SK-N-SH treated with all-trans-retinoic acid at 6 μM for 48 hours (cell line): ENCODE measurements at regions not wholly inside any gene's neighbourhood (a gene's known extent, or its start where the extent isn't known, plus 50 kb on each side); places are given as distances from the start of the nearest gene placed in this dataset.
"Not testable (repeated sequence)": the region's sequence is repeated elsewhere in the genome, so short reads cannot be mapped to it uniquely, and the experiment has no call there.

Source experiments
- ATAC-seq: fragments of 200-7000 bp; cut with Tn5 transposase; 3 replicates; pipeline ENCODE4 v1.9.1; 2020; ENCODE audit warnings: mild to moderate bottlenecking, moderate library complexity
- CSDC2 ChIP-seq: fragments of 250-450 bp; sonication (Bioruptor Pico); IDR thresholded peaks from 2 replicates; pipeline ENCODE4 v1.5.0; 2020; ENCODE audit warnings: mild to moderate bottlenecking, moderate library complexity
- ESRRG ChIP-seq: fragments of 250-450 bp; sonication (Bioruptor Pico); IDR thresholded peaks from 2 replicates; pipeline ENCODE4 v1.6.1; 2021; ENCODE audit warnings: mild to moderate bottlenecking
- GLIS3 ChIP-seq: fragments of 250-450 bp; sonication (Bioruptor Pico); IDR thresholded peaks from 2 replicates; pipeline ENCODE4 v1.5.0; 2020; ENCODE audit warnings: mild to moderate bottlenecking, moderate library complexity
- ISL1 ChIP-seq: fragments of 250-450 bp; sonication (Bioruptor Pico); IDR thresholded peaks from 2 replicates; pipeline ENCODE4 v2.1.2; 2022; ENCODE audit warnings: mild to moderate bottlenecking, moderate library complexity
- PPARA ChIP-seq: fragments of 250-450 bp; sonication (Bioruptor Pico); IDR thresholded peaks from 2 replicates; pipeline ENCODE4 v1.5.0; 2020; ENCODE audit warnings: mild to moderate bottlenecking, borderline replicate concordance
- RARB ChIP-seq: fragments of 250-450 bp; sonication (Bioruptor Pico); IDR thresholded peaks from 2 replicates; pipeline ENCODE4 v1.8.0; 2021; ENCODE audit warnings: mild to moderate bottlenecking, moderate library complexity
- SNAI2 ChIP-seq: fragments of 250-450 bp; sonication (Bioruptor Pico); IDR thresholded peaks from 2 replicates; pipeline ENCODE4 v1.5.0; 2020; ENCODE audit warnings: mild to moderate bottlenecking, moderate library complexity
- TCF4 ChIP-seq: fragments of 250-450 bp; sonication (Bioruptor Pico); IDR thresholded peaks from 2 replicates; pipeline ENCODE4 v1.8.0; 2021; ENCODE audit warnings: mild to moderate bottlenecking, moderate library complexity, borderline replicate concordance
- TOX ChIP-seq: fragments of 250-450 bp; sonication (Bioruptor Pico); IDR thresholded peaks from 2 replicates; pipeline ENCODE4 v1.8.0; 2021; ENCODE audit warnings: mild to moderate bottlenecking, moderate library complexity, borderline replicate concordance
- ZC3H10 ChIP-seq: fragments of 250-450 bp; sonication (Bioruptor Pico); IDR thresholded peaks from 2 replicates; pipeline ENCODE4 v1.5.1; 2021; ENCODE audit warnings: mild to moderate bottlenecking, moderate library complexity
- ZFP3 ChIP-seq: fragments of 250-450 bp; sonication (Bioruptor Pico); IDR thresholded peaks from 2 replicates; pipeline ENCODE4 v1.5.0; 2020; ENCODE audit warnings: mild to moderate bottlenecking, moderate library complexity
- ZFP30 ChIP-seq: fragments of 450-650 bp; formaldehyde crosslinking; IDR thresholded peaks from 2 replicates; pipeline ENCODE4 v1.5.0; 2022; ENCODE audit warnings: mild to moderate bottlenecking, moderate library complexity
- ZNF70 ChIP-seq: fragments of 450-650 bp; formaldehyde crosslinking; IDR thresholded peaks from 2 replicates; pipeline ENCODE4 v1.5.0; 2020; ENCODE audit warnings: mild to moderate bottlenecking, moderate library complexity
- TF ChIP-seq, protein P1 (sequence below): fragments of 250-450 bp; sonication (Bioruptor Pico); IDR thresholded peaks from 2 replicates; pipeline ENCODE4 v1.8.0; 2021; ENCODE audit warnings: low read depth, mild to moderate bottlenecking, moderate library complexity, borderline replicate concordance
- TF ChIP-seq, protein P2 (sequence below): fragments of 250-450 bp; sonication (Bioruptor Pico); IDR thresholded peaks from 2 replicates; pipeline ENCODE4 v1.5.0; 2020; ENCODE audit warnings: mild to moderate bottlenecking, moderate library complexity
- TF ChIP-seq, protein P3 (sequence below): fragments of 250-450 bp; sonication (Bioruptor Pico); IDR thresholded peaks from 2 replicates; pipeline ENCODE4 v1.5.1; 2020; ENCODE audit warnings: low read depth, mild to moderate bottlenecking, moderate library complexity

DNA sequence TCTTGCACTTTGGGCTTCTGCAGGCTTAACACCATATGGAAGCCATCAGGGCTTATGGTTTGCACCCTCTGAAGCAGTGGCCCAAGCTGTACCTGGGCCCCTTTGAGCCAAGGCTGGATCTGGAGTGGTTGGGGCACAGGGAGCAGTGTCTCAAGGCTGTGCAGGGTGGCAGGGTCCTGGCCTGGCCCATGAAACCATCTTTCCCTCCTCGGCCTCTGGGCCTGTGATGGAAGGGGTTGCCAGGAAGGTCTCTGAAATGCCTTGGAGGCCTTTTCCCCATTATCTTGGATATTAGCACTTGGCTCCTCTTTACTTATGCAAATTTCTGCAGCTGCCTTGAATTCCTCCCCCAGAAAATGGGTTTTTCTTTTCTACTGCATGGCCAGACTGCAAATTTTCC lies 134.7 kb upstream of the USP9X start:
- no peak for TF ChIP-seq ESRRG (CRISPR knock-in tag)
- TF ChIP-seq ZNF70: no peak
- no peak for TF ChIP-seq SNAI2 (CRISPR knock-in tag)
- TF ChIP-seq ZC3H10: no peak
- TF ChIP-seq ISL1 (CRISPR knock-in tag): no peak
- ATAC-seq: no peak

DNA sequence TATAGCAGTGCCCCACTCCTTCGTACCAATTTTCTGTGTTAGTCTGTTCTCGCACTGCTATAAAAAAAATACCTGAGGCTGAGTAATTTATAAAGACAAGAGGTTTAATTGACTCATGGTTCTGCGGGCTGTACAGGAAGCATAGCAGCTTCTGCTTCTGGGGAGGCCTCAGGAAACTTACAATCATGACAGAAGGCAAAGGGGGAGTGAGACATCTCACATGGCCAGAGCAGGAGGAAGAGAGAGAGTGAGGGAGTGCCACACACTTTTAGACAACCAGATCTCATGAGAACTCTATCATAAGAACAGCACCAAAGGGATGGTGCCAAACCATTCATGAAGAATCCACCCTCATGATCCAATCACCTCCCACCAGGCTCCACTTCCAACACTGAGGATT lies 133.8 kb upstream of the USP9X start:
- ATAC-seq: not testable (repeated sequence)

DNA sequence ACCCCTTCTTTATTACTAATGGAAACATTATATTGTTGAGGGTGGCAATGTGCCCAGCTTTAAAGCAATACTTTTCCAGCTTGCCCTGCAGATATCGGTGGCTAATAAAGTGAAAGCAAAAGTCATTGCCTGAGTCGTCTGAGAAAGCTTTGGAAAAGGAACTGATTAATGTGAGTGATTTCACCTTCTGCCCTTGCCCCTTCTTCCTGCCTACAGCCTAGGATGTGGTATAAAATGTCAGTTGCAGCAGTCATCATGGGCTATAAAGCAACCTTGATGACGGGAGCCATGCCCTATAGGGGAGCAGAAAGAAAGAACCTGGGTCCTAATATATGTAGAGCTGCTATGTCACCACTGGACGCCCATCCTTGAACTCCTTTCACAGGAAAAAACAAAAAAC lies 132.4 kb upstream of the USP9X start:
- peak; percentile 34 for ATAC-seq
- TF ChIP-seq ZFP30 (CRISPR knock-in tag) (no peak), ZC3H10 (no peak), RARB (CRISPR knock-in tag) (no peak), ZFP3 (CRISPR knock-in tag) (no peak), GLIS3 (CRISPR knock-in tag) (no peak), TCF4 (CRISPR knock-in tag) (no peak), ISL1 (CRISPR knock-in tag) (no peak), SNAI2 (CRISPR knock-in tag) (no peak), PPARA (CRISPR knock-in tag) (no peak), ZNF70 (no peak), ESRRG (CRISPR knock-in tag) (no peak), CSDC2 (CRISPR knock-in tag) (no peak), TOX (no peak)
- TF ChIP-seq, protein P1, sequence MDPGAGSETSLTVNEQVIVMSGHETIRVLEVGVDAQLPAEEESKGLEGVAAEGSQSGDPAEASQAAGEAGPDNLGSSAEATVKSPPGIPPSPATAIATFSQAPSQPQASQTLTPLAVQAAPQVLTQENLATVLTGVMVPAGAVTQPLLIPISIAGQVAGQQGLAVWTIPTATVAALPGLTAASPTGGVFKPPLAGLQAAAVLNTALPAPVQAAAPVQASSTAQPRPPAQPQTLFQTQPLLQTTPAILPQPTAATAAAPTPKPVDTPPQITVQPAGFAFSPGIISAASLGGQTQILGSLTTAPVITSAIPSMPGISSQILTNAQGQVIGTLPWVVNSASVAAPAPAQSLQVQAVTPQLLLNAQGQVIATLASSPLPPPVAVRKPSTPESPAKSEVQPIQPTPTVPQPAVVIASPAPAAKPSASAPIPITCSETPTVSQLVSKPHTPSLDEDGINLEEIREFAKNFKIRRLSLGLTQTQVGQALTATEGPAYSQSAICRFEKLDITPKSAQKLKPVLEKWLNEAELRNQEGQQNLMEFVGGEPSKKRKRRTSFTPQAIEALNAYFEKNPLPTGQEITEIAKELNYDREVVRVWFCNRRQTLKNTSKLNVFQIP (CRISPR knock-in tag): no peak
- TF ChIP-seq, protein P2, sequence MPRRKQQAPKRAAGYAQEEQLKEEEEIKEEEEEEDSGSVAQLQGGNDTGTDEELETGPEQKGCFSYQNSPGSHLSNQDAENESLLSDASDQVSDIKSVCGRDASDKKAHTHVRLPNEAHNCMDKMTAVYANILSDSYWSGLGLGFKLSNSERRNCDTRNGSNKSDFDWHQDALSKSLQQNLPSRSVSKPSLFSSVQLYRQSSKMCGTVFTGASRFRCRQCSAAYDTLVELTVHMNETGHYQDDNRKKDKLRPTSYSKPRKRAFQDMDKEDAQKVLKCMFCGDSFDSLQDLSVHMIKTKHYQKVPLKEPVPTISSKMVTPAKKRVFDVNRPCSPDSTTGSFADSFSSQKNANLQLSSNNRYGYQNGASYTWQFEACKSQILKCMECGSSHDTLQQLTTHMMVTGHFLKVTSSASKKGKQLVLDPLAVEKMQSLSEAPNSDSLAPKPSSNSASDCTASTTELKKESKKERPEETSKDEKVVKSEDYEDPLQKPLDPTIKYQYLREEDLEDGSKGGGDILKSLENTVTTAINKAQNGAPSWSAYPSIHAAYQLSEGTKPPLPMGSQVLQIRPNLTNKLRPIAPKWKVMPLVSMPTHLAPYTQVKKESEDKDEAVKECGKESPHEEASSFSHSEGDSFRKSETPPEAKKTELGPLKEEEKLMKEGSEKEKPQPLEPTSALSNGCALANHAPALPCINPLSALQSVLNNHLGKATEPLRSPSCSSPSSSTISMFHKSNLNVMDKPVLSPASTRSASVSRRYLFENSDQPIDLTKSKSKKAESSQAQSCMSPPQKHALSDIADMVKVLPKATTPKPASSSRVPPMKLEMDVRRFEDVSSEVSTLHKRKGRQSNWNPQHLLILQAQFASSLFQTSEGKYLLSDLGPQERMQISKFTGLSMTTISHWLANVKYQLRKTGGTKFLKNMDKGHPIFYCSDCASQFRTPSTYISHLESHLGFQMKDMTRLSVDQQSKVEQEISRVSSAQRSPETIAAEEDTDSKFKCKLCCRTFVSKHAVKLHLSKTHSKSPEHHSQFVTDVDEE: no peak
- TF ChIP-seq, protein P3, sequence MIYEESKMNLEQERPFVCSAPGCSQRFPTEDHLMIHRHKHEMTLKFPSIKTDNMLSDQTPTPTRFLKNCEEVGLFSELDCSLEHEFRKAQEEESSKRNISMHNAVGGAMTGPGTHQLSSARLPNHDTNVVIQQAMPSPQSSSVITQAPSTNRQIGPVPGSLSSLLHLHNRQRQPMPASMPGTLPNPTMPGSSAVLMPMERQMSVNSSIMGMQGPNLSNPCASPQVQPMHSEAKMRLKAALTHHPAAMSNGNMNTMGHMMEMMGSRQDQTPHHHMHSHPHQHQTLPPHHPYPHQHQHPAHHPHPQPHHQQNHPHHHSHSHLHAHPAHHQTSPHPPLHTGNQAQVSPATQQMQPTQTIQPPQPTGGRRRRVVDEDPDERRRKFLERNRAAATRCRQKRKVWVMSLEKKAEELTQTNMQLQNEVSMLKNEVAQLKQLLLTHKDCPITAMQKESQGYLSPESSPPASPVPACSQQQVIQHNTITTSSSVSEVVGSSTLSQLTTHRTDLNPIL (CRISPR knock-in tag): no peak

DNA sequence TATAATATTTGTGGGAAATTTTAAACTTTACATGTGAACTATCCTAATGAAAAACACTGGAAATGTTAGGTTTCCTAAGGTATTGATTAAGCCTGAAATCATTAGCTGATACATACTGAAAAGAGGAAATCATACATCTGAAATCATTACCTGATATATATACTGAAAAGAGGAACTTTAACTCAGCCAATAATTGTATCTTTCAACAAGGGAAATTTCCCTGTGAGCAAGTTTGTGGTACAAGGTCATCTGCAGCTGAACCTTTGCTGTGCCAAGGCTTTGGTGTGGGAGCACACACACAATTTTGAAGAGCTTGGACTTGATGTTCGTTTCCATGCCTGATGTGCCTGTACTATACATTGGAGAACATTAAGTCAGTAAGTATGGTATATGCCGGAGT lies 131.9 kb upstream of the USP9X start:
- no peak for ATAC-seq
- TF ChIP-seq, protein P2: no peak
- TF ChIP-seq ISL1 (CRISPR knock-in tag) (no peak), CSDC2 (CRISPR knock-in tag) (no peak), TCF4 (CRISPR knock-in tag) (no peak)
- TF ChIP-seq, protein P1 (CRISPR knock-in tag): no peak
- TF ChIP-seq, all 23 proteins: peak for 0

DNA sequence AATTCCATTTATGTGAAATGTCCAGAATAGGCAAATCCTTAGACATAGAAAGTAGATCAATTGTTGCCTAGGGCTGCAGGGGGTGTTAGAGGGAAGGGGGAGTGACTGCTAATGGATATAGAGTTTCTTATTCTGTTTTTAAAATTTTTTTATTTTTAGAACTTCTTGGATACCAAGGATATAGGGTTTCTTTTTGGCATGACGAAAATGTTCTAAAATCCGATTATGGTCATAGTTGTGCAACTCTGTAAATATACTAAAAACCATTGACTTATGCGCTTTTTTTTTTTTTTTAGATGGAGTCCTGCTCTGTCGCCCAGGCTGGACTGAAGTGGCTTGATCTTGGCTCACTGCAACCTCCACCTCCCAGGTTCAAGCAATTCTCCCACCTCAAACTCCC lies 125.2 kb upstream of the USP9X start:
- TF ChIP-seq ESRRG (CRISPR knock-in tag) (no peak), RARB (CRISPR knock-in tag) (no peak)
- TF ChIP-seq, protein P1 (CRISPR knock-in tag): no peak
- ATAC-seq: no peak
